Loucy (cell line): ENCODE measurements at regions not wholly inside any gene's neighbourhood (a gene's known extent, or its start where the extent isn't known, plus 50 kb on each side); places are given as distances from the start of the nearest gene placed in this dataset.

Experiments used
- H2AFZ ChIP-seq: fragments of 200-600 bp; sonication (generic); 2 replicates; pipeline ENCODE4 v1.6.0; 2016; ENCODE audit warnings: antibody characterized with exemption, mild to moderate bottlenecking, low read length, moderate library complexity
- H3F3A ChIP-seq: fragments of 200-600 bp; 2 replicates; pipeline ENCODE4 v1.6.0; 2016; ENCODE audit warnings: antibody characterized with exemption, low read depth, mild to moderate bottlenecking
- H3K27me3 ChIP-seq: fragments of 200-600 bp; sonication (generic); 2 replicates; pipeline ENCODE4 v1.6.1; 2014; ENCODE audit warnings: low read length, mild to moderate bottlenecking; ENCODE audit not compliant: insufficient read depth, poor library complexity, severe bottlenecking
- H3K36me3 ChIP-seq: fragments of 200-600 bp; sonication (generic); 2 replicates; pipeline ENCODE4 v1.6.1; 2016; ENCODE audit warnings: low read length; ENCODE audit not compliant: insufficient read depth
- H3K4me1 ChIP-seq: fragments of 200-600 bp; sonication (generic); 2 replicates; pipeline ENCODE4 v1.5.1; 2014; ENCODE audit warnings: low read length, mild to moderate bottlenecking; ENCODE audit not compliant: insufficient read depth, poor library complexity, severe bottlenecking
- H3K4me2 ChIP-seq: fragments of 200-600 bp; sonication (generic); 2 replicates; pipeline ENCODE4 v1.6.0; 2014; ENCODE audit warnings: antibody characterized with exemption, low read length, low read depth, mild to moderate bottlenecking; ENCODE audit not compliant: poor library complexity, severe bottlenecking
- H3K4me3 ChIP-seq: fragments of 200-600 bp; sonication (generic); 2 replicates; pipeline ENCODE4 v1.5.1; 2014; ENCODE audit warnings: low read length, mild to moderate bottlenecking, mixed read lengths; ENCODE audit not compliant: poor library complexity, severe bottlenecking
- H3K79me2 ChIP-seq: fragments of 200-600 bp; sonication (generic); 2 replicates; pipeline ENCODE4 v1.6.1; 2014; ENCODE audit warnings: low read length; ENCODE audit not compliant: insufficient read depth
- H3K9ac ChIP-seq: fragments of 200-600 bp; sonication (generic); 2 replicates; pipeline ENCODE4 v1.6.0; 2014; ENCODE audit warnings: mild to moderate bottlenecking, low read depth, low read length, moderate library complexity; ENCODE audit not compliant: poor library complexity, severe bottlenecking
- H3K9me2 ChIP-seq: fragments of 200-600 bp; sonication (generic); replicated peaks from 2 replicates; pipeline ENCODE4 v1.6.1; 2016; ENCODE audit warnings: low read depth, low read length, mixed read lengths
- H3K9me3 ChIP-seq: fragments of 200-600 bp; sonication (generic); 2 replicates; pipeline ENCODE4 v1.6.1; 2014; ENCODE audit warnings: mild to moderate bottlenecking, antibody characterized with exemption, low read length, low read depth; ENCODE audit not compliant: insufficient read depth
- H4K20me1 ChIP-seq: fragments of 200-600 bp; sonication (generic); 2 replicates; pipeline ENCODE4 v1.6.0; 2014; ENCODE audit warnings: antibody characterized with exemption, low read length, mild to moderate bottlenecking; ENCODE audit not compliant: insufficient read depth, poor library complexity, severe bottlenecking
- EZH2phosphoT487 ChIP-seq: fragments of 200-600 bp; IDR thresholded peaks from 2 replicates; pipeline ENCODE4 v1.6.1; 2018; ENCODE audit warnings: antibody characterized with exemption, mild to moderate bottlenecking, moderate library complexity, borderline replicate concordance
- TF ChIP-seq, protein P1 (sequence below): fragments of 200-600 bp; sonication (generic); conservative IDR thresholded peaks from 2 replicates; pipeline ENCODE4 v1.5.1; 2014; ENCODE audit warnings: mild to moderate bottlenecking, antibody characterized with exemption, low read length

DNA sequence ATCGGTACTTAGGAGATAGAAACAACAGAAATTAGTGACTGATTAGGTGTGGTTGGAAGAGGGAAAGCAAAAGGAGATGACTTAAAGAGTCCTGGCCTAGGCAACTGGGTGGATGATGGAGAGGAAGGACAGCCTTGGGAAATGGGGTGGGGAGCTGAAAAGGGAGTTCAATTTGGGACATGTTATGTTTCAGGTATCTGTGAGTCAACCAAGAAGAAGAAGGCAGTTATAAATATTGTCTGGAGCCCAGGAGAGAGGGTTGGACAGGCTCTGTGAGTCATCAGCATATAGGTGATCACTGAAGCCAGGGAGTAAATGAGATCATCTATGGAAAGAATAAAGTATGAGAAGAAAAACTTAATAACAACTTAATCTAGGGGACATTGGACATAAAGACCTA is 357.7 kb downstream of the NPR3 start:
- H3F3A ChIP-seq, result no peaks in the 10 kb centered on the region

DNA sequence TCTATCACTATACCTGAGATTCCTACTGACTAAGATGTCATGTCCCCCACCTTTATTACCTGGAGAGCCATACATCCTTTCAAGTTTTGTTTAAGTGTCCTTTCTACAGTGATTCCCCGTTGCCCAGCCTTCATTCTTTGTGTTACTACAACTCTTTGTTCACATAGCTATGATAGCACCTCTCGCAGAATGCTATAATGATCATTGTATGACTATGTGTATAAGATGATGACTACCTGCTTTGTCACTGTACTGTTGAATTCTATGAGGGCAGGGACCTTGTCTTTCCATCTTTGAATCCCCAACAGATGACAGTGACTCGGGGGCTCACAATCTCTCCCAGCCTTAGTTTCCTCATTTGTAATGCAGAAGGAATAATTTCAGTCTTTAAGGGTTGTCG is 361.2 kb downstream of the NPR3 start:
- Histone ChIP-seq H3K9me2 (no peaks in the 10 kb centered on the region), H3K4me2 (no peak overlapping the region), H3F3A (no peaks in the 10 kb centered on the region), H3K9ac (no peak overlapping the region), H3K9me3 (no peaks in the 10 kb centered on the region), H3K36me3 (no peaks in the 10 kb centered on the region), H3K27me3 (no peaks in the 10 kb centered on the region), H3K4me1 (no peaks in the 10 kb centered on the region), H3K4me3 (no peak overlapping the region), H3K79me2 (no peaks in the 10 kb centered on the region), H2AFZ (no peak overlapping the region), H4K20me1 (no peaks in the 10 kb centered on the region)
- TF ChIP-seq, protein P1, sequence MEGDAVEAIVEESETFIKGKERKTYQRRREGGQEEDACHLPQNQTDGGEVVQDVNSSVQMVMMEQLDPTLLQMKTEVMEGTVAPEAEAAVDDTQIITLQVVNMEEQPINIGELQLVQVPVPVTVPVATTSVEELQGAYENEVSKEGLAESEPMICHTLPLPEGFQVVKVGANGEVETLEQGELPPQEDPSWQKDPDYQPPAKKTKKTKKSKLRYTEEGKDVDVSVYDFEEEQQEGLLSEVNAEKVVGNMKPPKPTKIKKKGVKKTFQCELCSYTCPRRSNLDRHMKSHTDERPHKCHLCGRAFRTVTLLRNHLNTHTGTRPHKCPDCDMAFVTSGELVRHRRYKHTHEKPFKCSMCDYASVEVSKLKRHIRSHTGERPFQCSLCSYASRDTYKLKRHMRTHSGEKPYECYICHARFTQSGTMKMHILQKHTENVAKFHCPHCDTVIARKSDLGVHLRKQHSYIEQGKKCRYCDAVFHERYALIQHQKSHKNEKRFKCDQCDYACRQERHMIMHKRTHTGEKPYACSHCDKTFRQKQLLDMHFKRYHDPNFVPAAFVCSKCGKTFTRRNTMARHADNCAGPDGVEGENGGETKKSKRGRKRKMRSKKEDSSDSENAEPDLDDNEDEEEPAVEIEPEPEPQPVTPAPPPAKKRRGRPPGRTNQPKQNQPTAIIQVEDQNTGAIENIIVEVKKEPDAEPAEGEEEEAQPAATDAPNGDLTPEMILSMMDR, result no peak
- TF ChIP-seq EZH2phosphoT487, result no peak

More for the DNA sequence above, 357.7 kb downstream of the NPR3 start:
- Histone ChIP-seq H3K27me3 (no peaks in the 10 kb centered on the region), H3K4me1 (no peaks in the 10 kb centered on the region), H3K4me2 (no peak overlapping the region), H3K79me2 (no peaks in the 10 kb centered on the region), H2AFZ (no peak overlapping the region), H3K9me2 (no peaks in the 10 kb centered on the region), H3K4me3 (no peak overlapping the region), H4K20me1 (no peaks in the 10 kb centered on the region), H3K9ac (no peak overlapping the region), H3K36me3 (no peaks in the 10 kb centered on the region), H3K9me3 (no peaks in the 10 kb centered on the region)
- TF ChIP-seq, protein P1, result no peak
- TF ChIP-seq EZH2phosphoT487, result no peak

DNA sequence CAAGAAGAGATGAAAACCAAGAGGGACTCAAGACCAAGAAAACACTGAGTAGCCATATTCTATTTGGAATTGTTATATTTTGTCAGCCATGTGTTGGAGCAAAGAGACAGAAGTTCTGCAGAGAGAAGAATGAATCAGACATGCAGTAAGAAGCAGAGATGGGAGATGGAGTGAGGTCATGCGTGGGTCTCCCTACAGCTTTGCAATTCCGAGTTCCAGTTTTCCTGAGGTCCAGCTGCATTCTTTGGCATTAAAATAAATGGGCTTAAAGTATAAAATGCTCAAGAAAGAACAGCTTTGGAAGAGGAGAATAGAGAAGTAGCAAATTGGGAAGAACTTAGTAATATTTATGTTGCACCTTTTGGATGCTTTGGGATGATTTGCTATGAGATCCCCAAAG is 361.6 kb downstream of the NPR3 start:
- Histone ChIP-seq H3K27me3 (no peaks in the 10 kb centered on the region), H3K36me3 (no peaks in the 10 kb centered on the region), H3K4me1 (no peaks in the 10 kb centered on the region), H3K9me2 (no peaks in the 10 kb centered on the region), H4K20me1 (no peaks in the 10 kb centered on the region), H3K79me2 (no peaks in the 10 kb centered on the region), H3K9ac (no peak overlapping the region), H3K4me2 (no peak overlapping the region), H2AFZ (no peak overlapping the region), H3F3A (no peaks in the 10 kb centered on the region), H3K9me3 (no peaks in the 10 kb centered on the region), H3K4me3 (no peak overlapping the region)
- TF ChIP-seq EZH2phosphoT487, result no peak
- TF ChIP-seq, protein P1, result no peak
